NAMALWA (cell line): ENCODE measurements at regions not wholly inside any gene's neighbourhood (a gene's known extent, or its start where the extent isn't known, plus 50 kb on each side); places are given as distances from the start of the nearest gene placed in this dataset.
"Not testable (repeated sequence)": the region's sequence is repeated elsewhere in the genome, so short reads cannot be mapped to it uniquely, and the experiment has no call there.

ENCODE experiments used
- DNase-seq: peaks from one replicate; pipeline ENCODE4 v3.0.0-alpha.2; 2015; ENCODE audit warnings: low spot score

GRCh38 chr6:11384531-11385309 is 152.3 kb upstream of the NEDD9 start:
- no peak for DNase-seq

DNA sequence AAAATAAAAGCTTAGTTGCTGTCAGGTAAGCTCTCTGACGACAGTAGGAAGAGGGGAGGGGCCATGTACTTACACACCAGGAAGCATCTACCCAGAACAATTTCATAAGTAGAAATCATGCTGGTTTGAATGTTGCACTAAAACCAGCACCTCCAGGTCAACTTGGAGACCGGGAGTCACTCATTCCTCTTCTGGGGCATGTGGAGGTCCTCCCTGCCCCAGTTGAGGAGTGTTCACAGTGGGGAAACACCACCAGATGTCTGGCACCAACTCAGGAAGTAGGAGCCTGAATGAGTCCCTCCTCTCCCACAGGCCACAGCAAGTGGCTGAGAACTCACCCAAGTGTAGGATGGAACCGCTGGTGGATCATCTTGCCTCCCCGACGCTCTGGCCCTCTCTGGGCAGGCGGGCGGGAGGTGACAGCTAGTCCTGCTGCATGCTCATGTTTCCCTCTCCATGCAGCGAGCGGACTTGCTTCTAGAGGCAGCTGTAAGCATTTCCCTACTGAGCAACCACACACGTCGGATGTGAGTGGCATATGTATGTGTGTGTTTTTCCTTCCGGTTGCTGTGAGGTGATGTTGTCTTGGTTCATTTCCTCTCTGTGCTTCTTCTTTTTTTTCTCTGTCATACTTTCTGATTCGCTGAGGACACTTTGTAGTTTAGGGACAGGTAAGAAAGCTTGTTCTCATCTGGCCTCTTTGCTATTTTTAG is 149.5 kb upstream of the NEDD9 start:
- peak; percentile 91 for DNase-seq

DNA sequence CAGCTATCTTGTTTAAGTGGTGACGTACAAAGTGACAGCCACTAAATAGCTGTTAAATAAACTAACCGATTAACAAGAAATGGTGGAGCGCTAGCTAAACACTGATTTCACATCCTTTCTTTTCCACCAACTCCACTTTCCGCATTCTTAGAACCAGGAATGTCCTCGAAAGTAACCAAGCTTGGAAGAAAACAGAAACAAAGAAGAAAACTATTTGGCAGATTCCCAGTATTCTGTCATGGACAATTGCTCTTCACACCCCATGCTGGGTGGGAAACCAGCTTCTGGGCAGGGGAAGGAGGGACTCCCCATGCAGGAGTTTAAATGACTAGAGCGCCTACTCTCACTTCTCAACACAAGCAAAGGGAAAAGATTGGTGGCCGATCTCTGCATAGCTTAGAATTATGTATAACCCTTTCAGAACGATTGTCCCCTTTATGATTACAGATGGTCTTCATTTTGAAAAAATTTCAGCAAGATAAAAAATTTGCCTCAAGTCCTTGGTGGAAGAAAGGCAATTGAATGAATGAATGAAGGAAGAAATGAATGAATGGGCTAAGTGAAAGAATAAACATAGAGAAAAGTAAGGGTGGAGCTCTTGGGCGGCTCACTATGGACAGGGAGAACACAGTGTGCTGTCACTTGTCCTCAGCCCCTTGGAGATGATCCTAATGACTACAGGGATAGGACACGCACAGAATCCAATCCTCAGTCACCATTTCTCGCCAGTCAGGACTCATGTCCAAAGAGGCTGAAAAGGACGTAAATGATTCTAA is 148.7 kb upstream of the NEDD9 start:
- no peak for DNase-seq

- DNase-seq, result no peak
Observed at GRCh38 chr6:11380549-11380948, 148.1 kb upstream of the NEDD9 start.

DNA sequence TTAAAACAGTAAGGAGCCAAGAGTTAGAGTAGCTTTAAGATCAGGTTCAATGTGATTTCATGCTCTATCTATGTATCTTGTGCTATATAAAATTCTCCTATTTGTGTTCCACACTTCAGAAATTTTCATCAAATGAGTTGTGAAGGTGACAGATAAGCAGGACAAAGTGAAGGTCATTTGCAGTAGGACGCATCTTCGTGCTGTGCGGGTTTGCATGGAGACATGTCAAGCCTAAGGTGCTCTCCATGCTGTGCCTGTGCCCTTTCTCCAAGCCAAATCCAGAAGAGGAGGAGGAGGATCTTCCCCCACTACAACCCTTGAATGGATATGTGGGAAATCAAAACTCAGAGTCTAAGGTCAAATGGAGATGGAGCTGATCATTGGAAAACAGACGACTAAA is 147.3 kb upstream of the NEDD9 start:
- DNase-seq, result no peak

DNA sequence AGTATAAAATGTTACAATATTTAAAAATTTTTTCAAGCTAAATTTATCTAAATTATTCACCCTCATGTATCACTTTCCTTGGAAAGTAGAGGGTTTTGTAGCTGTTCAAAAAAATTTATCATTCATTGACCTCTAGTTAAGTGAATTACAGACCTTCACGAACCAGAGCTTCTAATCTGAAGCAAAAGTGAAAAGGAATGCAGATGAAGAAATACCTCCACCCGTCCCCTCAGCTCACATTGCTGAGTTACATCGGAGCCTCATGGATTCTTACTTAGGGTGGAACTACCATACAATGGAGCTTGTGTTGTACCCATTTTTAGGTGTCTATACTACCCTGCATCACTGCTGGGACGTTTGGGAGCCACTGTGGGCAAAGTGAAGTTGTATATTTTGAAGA is 146.2 kb upstream of the NEDD9 start:
- DNase-seq, result no peak

DNA sequence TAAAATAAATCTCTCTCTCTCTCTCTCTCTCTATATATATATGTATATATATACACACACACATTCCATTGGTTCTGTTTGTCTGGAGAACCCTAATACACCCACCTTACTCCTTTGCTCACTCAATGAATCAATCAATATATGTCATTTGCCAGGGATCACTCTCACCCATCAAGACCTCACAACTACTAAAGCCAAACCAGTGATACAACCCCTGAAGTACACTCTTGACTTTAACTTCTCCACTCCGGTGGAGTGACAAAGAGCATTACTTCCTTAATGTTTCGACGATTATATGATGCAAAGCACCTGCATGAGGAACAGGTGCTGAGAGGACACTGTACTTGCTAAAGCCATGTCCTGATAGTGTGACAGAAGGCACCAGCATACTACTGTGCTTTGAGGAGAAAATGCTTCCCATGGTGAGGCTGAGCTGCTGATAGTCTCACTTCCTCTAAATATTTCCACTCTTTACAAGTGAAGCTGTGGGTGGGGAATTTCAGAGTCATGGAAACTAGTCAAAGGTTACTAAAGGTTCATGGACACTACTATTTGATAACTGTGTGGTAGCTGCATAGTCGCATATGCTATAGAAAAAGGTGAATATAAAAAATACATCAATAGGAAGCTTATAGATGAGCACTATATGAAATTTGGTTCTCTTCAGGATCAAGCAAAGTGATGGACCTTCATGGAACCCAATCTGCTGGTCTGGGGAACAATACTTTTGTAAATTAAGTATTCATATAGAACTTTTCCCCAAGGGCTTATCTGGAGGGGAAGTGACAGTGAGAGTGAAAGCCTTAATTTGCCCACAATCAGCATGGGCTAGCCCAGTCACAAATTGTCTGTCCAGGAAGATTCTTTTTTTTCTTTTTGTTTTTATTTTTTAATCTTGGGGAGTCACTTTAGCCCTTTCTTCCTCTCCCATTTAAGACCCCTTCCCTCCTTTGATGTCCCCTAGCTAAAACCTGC is 141.9 kb upstream of the NEDD9 start:
- peak; percentile 81 for DNase-seq

DNA sequence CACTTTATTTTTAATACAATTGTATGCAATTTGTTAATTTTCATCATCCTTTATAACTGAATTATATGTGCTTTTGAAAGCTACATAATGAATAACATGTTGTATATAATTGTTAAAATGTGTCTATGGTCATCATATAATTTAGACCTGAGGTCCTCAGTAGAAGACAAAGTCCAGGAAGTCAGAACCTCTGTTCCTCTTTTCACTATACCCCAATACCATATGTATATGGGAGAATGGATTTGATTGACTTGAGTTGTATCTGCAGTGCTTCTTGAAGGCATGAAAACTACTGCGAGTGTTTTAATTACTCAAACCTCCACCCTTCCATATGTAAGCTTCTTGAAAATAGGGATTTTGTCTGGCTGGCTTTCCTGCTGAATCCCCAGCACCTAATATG is 140.7 kb upstream of the NEDD9 start:
- DNase-seq, result no peak

DNA sequence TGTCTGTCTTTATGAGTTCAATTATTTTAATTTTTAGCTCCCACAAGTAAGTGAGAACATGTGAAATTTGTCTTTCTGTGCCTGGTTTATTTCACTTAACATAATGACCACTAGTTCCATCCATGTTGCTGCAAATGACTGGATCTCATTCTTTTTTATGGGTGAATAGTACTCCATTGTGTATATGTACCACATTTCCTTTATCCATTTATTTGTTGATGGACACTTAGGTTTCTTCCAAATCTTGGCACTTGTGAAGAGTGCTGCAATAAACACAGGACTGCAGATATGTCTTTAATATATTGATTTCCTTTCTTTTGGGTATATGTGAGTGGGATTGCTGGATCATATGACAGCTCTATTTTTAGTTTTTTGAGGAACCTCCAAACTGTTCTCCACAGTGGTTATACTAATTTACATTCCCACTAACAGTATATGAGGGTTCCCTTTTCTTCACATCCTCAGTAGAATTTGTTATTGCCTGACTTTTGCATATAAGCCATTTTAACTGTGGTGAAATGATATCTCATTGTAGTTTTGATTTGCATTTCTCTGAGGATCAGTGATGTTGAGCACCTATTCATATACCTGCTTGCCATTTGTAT is 139.8 kb upstream of the NEDD9 start:
- not testable (repeated sequence) for DNase-seq

DNA sequence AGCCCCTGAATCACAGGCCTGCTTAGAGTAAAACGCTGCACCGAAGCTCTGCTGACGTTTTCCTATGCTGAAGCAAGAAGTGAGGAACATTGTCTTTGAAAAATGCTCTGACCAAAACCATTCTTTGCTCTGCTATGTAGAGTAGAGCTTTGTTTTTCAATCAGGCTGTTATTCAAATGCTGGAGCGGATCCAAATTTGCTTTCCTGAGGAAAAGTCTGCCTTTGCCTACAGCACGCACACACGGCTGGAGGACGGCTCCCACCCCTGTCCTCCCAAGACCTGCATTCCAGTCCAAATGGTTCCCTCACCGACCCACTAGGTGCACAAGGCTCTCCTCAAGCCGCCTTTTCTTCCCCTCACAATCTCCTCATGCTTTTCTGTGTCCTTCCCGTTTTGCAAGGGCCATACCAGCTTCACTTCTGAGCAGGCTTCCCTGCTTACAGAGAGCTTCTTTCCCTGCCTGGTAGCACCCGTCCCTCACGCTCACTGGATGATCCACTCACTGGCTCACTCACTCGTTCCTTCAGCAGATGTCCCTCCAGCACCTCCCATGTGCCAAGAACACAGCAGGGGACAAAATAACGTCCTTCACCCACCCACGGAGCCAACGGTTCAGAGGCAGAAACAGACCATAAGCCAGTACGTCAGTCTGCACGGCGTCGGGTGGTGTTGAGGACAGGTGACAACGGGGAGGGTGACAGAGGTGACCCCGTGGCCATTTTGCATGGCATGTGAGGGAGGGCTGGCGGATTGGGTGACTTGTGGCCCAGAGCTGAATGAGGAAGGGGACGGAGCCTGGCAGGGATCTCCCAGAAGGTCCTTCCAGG is 137.9 kb upstream of the NEDD9 start:
- DNase-seq, result no peak

GRCh38 chr6:11368760-11369159 is 136.3 kb upstream of the NEDD9 start:
- DNase-seq, result no peak

GRCh38 chr6:11368264-11368663 is 135.8 kb upstream of the NEDD9 start:
- DNase-seq, result no peak

DNA sequence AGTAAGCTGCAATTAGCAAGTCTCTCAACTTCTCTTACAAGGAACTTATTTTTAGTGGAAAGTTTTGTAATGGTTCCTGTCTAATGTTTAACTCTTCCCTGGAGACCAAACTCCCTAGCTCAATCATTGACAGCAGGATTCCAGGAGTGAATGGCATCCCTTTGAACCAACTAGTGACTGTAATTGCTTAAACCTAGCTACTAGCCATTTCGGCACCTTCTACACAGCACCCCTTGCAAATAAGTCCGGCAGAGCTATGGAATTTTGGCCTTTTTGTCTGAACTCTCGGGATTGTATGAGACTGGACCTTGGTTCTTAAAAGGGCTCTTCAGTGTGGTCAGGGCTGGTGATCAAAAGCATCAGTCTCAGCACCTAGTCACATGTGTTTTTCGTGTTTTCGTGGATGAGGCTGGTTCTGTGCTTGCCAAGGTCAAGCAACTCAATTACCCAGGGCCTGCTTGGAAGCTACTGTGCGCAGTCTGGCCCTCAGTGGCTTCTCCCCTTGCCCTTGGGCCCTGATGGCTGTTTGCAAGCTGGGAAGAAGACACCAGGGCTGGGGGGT is 135.3 kb upstream of the NEDD9 start:
- no peak for DNase-seq

DNA sequence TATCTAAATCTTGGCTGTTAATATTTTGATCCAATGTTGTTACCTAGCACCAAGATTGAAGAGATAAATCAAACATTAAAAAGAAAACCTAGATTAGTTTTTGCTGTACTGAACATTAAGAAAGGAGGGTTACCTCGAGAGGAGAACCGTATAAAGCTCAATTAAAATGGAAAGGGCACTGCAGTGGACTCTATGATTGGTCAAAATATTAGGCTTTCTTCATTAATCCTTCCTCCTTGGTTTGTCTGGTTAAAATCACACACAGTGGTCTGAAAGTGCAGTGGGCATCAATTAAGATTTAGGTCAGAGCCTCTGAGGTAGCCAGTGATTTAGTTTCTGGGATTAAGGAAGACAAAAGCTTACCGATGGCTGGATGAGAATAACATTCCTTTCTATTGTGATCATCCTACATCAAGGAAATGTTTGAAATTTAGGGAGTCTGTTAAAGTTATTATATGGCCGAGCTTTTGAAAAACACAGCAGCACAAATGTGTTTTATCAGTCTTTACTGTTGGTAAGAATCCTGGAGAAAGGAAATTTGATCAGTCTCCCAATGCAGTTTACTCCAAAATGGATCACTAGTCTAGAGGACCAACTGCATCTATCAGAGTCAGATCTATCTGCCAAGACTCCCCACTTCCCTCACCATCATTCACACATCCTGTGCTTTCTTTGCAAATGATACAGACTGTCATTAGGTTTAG is 134.6 kb upstream of the NEDD9 start:
- no peak for DNase-seq

DNA sequence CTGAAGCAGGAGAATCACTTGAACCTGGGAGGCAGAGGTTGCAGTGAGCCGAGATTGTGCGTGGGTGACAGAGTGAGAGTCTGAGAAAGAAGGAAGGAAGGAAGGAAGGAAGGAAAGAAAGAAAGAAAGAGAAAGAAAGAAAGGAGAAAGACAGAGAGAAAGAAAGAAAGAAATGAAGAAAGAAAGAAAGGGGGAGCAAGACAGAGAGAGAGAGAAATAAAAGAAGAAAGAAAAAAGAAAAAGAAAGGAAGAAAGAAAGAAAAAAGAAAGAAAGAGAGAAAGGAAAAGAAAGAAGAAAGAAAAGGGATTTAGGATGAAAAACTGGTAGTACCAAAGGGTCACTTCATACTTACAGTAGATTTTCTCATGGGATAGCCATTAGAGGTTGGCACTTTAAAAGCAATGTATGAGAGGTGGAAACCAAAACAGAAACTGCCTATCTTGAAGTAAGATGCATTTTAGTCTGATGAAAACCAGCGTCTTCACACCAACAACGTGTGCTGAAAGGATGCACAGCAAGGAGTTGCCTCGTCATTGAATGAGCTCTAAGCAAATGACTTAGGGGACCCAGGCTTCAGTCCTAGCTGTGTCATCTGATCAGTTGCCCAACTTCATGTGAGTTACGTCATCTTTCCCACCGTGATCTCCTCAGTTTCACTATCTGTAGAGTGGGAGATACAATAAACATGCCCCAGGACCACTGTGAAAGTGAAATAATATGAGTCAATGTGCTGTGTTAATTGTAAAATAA is 133.9 kb upstream of the NEDD9 start:
- peak; percentile 45 for DNase-seq

DNA sequence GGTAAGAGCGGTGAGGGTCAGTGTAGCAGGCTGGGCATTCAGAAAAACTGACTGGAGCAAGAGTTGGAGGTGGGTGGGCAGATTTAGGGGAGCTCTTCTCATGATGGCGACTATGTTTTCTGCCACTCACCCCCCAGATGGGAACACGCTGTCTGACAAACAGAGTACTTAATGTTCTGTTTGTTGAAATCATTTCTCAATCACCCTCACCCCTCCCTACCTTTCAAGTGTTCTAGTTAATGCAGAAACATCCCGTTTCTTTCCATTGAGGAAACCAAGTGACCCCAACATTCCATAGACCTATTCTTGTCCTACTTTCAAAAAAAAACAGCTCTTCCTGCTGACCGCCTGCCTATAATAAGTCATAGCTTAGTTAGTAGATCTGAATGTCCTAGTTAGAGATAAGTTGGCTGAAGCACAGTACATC is 132.5 kb upstream of the NEDD9 start:
- no peak for DNase-seq

GRCh38 chr6:11363881-11364576 is 131.6 kb upstream of the NEDD9 start:
- no peak for DNase-seq

DNA sequence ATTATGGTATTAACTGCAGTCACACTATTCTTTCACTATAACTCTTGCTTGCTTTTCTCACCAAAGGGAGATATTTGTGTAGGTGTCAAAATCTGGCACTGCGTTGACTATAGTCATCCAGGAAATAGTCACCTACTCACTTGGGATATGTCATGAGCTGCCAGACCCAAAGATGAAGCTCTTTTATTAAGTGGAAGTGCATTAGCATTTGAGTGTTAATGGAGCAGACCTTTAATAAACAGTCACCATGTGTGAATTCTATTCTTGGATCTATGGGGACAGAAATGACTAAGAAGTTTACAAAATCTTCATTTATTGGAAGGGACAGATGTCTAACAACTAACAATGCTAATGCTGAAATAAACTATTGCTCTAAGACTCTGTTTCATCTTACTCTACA is 130.1 kb upstream of the NEDD9 start:
- no peak for DNase-seq
